Stimulated activated CD8-positive, alpha-beta memory T cell treated with anti-CD3 and anti-CD28 coated beads, Interleukin-4, amount 100 ng/mL, for 48 hours (primary cell): ENCODE measurements at regions not wholly inside any gene's neighbourhood (a gene's known extent, or its start where the extent isn't known, plus 50 kb on each side); places are given as distances from the start of the nearest gene placed in this dataset.

Source experiments
- DNase-seq: peaks from one replicate; pipeline ENCODE4 v3.0.0-alpha.2; 2020

DNA sequence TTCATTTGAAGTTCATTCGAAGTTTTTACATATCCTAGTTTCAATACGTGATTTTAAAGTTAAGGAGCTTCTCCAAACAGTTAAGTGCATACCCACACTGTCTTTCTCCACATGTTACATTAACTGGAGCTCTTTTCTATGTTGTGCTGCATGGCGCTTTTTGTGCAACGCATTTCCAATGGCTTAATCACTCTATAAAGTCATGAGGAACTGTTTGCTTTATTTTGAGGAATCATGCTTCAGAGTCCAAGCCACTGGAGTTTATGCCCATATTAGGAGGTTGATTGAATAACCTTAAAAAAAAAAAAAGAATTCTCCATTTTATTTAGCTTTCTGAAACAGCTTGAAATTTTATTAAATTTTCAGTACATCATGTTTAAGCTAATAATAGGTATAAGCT, 109.4 kb upstream of the MBNL1 start:
- DNase-seq, result no peak

DNA sequence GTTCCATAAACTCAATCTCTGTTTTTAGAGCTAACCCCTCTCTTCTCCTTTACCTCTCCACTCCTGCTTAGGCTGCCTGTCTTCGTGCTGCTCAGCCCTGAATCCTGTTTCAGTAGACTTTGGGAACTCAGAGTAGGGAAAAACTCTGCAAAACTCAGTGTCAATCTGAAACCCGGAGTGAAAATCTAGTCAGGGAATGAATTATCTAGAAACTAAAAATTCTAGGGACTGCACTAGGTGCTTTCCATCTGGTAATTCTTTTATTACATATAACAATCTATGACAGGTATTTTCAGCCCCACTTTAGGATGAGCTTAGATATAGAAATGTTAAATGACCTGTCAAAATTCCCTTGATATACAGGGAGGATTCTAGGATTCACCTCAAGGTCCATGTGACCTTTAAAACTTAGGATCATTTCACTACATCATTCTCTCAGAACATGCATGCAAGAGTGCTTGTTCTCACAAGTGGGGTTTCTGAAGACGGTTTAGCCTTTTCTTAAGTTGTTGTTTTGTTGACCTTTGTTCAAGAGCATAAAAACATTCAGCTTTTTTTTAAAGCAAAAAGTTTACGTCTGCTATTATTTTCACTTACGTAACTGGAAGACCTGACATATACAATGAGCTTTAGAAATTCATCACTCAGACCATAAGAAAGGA, 108.2 kb upstream of the MBNL1 start:
- DNase-seq, result no peak

DNA sequence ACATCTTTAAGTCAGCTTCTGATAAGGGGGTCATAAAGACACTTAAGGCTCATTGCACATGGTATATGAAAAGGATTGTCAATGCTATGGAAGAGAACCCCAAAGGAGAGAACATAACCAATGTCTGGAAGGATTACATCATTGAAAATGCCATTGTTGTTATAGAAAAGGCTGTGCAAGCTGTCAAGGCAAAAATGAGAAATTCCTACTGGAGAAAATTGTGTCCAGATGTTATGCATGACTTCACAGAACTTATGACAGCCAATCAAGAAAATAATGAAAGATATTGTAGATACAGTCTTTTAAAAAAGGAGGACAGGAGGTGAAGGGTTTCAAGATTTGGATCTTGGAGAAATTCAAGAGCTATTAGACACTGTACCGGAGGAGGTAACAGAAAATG, 96.3 kb upstream of the MBNL1 start:
- no peak for DNase-seq

DNA sequence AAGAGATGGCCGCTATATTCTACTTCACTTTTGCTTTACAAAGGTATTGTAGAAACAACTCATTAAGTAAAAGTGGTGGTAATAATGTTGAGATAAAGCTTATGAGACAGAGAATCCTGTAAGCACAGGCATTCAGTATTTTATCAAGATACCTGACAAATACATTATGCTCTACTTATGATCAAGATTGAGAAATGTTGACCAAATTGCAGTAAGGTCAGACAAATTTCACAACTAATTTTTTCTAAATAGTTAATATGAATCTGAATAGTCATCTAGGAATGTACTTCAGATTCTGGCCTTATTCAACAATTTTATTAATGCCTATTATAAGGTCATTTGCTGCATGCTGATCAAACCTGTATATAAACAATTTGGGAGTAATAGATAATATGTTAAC, 95.1 kb upstream of the MBNL1 start:
- DNase-seq, result no peak

DNA sequence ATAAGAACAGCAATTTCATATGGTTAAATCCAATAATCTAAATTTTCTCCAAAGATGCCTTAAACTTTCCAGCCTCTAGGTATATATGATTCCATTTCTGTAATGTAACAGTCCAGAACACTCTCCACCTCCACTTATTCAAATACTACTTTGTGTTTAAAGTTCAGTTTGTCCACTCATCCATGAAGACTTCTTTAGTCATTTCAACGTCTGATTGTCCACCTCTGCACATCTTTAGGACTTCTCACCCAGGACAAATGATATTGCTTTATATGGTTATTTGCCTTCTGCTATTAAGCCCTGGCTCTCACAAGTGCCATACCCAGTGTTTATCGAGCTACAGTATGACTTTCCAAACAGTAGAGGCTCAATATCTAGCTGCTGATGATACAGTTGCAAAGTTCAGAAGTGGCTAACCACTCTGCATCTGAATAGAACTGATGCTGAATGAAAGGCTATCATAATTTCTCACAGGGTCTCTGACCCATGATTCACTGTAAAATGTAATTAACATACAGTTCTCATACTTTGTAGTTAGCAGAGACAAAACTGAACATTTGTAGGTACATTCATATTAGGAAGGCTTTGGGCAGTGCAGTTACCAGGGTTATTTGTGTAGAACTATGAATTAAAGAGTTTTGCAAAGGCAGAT, 93.7 kb upstream of the MBNL1 start:
- no peak for DNase-seq

DNA sequence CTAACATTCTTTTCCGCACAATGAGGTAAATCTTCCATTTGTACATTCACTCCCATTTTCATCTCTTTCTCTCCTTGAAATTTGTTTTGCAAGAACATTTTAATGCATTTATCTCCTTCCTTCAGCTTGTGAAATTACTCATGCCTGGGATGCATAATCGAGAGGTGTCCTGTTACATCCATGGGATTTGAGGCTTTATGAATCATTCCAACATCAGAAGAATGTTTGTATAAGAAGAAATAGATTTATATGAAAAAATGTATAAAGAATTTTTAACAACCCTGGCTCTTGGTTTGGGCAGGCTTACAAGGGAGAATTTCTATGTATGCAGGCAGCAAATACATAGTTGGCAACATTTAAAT, 93.2 kb upstream of the MBNL1 start:
- no peak for DNase-seq

DNA sequence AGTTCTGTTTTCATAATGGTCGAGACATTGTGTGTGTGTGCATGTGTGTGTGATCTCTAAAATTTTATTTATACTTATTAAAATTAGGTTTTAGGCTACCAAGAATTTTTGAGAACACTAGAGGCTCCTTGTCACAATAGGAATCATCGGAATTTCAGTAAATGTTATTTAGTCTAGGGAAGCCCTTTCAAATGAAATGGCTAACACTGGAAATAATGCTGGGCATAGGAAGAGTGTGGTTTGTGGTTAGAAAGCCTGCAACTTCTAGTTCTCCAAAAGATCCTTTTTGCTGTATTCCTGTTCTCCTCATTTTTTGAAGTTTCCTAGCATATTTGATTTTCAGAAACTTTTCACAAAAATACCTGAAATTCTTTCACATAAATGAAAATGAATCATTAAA, 92.5 kb upstream of the MBNL1 start:
- no peak for DNase-seq

DNA sequence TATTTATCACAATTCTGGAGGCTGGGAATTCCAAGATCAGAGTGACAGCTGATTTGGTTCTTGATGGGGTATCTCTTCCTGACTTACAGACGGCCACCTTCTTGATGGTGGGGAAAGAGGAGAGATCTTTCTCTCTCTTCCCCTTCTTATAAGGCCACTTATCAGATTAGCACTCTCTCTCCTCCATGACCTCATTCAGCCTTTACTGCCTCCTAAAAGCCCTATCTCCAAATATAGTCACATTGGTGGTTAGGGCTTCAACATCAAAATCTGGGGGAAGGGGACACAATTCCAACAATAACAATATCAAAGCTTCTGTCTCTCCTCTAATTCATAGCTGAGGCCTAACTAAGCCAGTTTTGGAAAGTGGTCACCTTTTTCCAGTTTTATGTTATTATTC, 91.7 kb upstream of the MBNL1 start:
- no peak for DNase-seq

DNA sequence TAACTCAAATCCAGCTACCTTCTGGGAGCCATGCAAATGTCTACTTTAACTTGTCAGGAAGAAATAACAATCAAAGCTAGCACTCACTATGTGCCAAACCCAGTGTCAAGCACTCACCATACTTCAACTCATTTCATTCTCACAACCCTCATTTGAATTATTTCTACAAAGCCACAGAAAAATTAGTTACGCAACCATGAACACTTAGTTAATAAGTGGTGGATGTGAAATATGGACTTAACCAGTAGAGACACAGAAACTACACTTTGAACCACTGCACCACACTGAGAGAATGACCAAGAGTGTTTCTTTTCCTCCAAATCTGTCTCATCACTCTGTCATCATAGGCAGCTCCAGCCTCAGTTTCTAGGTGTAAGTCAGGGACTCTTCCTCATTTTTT, 91.0 kb upstream of the MBNL1 start:
- DNase-seq, result no peak

DNA sequence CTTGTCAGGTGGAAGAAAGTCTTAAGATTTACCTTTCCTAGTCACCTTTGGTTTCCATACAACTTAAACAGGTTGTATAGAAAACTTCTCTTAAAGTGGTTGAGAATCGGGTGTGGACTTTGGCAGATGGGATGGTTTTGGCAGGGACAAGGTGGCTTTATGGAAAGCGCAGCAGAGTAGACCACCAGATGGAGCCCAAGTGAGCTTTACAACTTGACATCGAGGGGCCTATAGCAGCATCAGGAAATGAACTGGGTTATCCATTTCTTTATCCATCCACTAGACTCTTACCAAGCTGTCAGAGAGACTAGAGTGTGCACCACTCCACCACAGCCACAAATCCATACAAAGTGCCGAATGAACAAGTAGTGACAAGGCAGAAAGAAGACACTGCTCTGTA, 85.3 kb upstream of the MBNL1 start:
- DNase-seq, result peak; percentile 62

DNA sequence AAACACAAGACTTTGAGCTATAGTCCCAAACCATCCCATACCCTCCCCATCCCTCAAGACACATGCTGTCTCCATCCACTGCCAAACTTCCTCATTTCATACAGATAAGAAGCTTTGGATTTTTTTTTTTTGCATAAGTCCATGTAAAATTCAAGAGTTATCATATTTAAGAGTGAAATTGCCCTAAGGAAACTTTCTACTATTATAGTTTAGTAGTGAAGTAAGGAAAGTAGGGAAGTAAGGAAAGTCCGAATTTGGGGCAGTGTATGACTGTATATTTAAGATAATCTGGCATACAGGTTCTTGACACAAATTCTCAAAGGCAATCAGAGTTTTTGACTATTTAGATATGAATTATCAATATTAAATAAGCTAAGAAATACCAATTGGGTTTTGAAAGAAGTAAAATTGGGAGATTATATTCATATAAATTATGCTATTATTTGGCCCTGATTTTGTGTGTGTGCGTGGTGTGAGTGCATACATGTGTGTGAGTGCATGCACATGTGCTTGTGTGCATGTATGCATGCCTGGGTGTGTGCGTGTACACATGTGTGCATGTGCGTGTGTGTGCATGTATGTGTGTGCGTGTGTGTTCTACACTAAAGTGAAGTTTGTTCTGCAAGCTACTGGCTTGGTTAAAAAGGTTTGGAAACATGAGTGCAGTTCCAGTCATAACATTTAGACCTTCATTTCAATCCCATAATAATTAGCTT, 83.6 kb upstream of the MBNL1 start:
- no peak for DNase-seq

DNA sequence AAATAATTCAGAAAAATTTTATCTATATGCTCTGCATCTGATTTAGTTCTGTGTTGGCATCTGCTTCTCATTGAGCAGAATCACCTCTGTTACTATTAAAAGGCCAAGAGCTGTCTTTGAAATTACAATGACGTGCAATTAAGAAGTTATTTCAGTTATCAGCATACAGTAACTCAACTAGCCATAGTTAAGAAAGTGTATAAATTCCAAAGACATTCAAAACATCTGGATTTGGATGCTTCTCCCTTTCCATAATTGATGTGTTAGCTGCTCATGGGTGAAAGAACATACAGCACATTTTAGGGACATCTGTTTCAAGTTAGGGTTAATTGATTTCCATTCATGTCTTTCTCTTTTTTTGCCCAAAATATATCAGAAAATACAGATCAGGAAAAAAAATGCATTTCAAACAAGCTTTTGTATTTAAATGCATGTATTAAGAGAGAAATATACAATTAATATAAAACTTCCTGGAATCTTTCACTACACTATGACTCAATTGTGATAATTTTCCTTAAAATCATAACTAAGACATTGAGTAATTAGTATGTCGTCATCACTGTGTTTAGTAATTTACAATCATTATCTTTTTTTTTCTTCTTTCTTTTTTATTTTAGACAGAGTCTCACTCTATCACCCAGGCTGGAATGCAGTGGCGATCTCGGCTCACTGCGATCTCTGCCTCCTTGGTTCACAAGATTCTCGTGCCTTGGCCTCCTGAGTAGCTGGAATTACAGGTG, 82.7 kb upstream of the MBNL1 start:
- DNase-seq, result no peak

DNA sequence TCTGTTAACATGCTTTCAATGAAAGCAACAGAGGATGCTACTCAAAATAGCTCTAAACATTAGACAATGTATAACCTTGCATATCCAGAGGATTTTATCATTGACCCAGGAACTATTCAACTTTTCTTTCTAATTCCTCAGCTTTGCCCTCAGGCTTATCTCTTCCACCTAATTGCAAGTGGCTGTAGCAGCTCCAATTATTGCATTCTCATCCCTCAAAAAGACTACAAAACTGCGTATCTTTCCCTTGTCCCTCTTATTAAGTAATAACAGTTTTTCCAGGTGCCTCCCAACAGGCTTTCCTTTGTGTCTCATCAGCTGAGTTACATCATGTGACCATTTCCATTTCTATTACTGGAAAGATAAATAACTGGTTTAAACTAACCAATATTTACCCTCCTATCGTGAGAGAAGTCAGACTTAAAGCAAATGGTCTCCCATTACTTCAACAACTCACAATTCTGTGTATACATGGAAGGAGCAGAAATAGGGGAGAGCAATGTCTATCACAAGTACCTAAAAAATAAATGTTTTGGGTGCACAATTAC, 78.0 kb upstream of the MBNL1 start:
- no peak for DNase-seq

DNA sequence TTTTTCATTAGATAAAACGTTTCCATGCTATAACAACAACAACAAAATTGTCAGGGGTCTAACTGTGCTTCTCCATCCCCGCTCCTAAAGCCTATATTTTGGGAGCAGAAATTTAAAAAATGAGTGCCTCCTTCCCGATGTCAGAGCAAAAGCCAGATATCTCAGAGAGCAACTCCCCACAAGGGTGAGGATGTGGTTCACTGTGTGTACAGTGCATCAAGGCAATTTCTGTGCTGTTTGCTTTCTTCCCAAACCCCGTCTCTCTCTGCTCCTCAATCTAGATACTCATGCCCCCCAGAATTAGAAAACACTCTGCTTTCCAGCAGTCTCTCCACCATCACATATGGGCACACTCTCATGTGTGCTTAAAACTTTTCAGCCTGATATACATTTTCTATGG, 76.7 kb upstream of the MBNL1 start:
- peak; percentile 29 for DNase-seq

DNA sequence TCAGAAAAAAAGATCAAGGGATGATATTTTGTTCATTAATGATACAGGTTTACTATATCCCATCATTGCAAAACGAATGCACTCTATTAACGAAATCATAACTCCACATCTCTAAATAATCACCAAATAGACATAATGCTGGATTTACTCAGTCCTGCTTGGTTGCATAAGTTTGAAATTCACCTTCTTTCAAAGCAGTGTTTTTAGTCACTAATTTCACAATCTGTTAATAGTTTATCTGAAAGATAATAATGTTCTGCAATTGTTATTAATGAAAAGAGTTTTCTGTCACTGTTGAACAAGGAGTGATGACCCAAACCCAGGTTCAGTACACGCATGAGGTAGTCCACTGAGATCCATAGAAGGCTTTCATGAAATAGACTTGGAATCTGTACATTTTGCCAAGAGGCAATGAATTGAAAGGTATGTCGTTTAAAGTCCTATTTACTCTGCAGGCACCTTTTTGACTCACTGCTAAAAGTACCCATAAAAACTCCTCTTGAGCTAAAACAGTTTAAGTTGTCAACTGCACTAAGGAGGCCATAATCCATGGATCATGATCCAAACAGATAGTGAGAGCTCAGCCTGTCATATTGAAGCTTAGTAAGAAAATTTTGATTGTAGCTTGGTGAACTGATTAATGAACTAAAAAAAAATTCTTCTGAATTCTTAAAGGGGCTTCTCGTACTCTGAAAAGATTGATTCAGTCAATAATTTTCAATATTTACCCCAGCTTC, 75.6 kb upstream of the MBNL1 start:
- no peak for DNase-seq

DNA sequence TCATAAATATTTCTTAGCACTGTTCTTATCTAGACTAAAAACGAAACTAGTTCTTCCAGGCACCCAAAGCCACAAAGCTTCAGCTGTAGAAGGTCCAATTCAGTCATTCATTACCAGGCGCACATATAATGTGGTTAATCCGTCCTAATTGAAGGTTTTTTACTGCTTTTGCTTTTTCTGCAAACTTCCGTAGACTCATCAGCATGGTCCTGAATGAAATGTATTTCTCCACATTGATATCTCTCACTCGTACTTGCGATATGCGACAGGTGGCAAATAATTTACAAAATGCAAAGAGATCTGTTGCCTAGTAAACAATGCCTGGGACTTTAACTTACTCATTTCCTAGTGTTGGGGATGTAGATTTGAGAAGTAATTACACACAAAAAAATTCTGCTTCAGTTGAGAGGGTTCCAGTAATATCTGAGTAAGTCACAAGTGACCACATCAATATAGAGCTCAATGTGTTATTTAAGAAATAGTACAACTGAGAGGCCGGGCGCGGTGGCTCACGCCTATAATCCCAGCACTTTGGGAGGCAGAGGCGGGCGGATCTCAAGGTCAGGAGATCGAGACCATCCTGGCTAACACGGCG, 75.0 kb upstream of the MBNL1 start:
- DNase-seq, result peak; percentile 41

DNA sequence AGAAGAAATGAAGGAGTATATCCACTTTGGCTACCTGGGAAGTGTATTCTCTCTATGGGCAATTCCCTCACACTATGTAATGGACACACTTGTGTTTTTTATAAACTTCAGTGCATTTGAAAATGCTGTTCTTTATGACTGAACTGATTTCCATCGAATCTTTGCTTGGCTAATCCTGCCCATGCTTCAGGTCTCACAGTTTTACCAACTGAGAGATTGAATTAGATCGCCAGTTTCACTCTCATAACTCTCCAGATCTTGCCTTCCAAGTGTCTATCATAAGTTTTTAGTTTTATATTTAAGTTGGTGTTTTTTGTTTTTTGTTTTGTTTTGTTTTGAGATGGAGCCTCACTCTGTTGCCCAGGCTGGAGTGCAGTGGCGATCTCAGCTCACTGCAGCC, 73.5 kb upstream of the MBNL1 start:
- no peak for DNase-seq

DNA sequence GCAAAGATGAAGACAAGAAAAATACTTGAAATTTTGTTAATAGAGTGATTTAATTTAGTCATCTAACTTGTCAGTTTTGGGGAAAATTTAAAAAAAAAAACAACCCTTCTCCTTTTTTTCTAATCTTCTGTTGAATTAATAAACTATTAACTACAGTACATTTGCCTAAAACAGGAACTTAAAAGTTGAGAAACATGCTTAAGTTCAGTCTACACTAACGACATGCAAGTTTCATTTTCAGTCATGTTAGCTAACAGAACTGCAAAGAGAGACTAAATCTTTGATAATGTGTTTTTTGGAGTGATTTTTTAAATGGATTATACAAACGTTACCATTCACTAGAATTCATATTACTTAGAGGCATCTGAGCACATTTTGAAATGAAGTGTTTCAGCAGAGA, 71.9 kb upstream of the MBNL1 start:
- no peak for DNase-seq

DNA sequence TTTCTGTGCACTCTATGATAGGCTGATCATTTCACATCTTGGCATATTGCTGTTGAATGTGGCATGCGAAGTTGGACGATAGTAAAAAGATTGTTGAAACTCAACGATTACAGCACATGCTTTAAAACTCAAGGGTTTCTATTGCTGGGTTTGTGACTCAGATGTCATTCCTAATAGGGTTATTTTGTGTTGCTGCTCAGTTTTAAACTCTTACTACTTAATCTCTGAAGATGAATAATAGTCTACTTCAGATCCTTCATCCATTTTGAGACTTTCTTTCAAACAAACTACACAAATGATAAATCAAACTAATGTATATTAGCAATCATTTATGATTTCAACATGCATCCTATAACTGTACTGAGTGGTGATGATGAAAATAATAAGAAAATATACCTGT, 71.3 kb upstream of the MBNL1 start:
- no peak for DNase-seq

DNA sequence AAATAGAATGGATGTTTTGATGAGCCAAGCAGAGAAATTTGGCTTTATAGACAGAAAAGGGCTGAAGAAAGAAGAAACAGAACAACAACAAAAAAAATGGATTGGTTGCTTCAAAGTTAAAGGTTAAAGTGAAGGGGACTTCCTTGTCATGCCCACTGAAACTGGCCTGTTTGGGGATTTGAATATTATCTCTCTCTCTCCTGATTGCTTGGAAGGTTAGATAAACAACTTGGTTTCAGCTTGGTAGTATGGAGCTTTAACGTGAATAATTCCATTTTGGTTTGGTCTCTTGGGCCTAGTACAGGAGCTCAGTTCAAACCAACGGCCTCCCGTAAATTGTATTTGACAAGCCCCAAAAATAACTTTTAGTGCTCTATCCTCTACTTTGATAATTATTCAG, 70.8 kb upstream of the MBNL1 start:
- DNase-seq, result no peak

DNA sequence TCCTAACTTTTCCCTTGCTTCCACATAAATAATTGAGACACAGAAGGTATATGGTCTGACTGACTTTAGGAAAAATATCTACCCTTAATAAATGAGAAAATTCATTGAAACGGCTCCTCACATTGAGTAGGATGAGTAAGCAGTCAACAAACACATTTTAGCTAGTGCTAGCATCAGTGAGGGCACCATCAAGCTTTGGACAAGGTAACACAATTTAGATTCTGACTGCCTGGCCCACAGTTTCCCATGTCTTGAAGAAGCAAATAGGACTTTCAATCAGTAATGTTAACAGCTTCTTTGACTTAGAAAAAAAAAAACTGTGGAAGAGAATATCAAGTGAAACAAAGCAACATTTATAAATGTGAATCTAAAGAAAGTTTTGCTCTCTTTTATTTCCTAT, 70.1 kb upstream of the MBNL1 start:
- DNase-seq, result no peak

DNA sequence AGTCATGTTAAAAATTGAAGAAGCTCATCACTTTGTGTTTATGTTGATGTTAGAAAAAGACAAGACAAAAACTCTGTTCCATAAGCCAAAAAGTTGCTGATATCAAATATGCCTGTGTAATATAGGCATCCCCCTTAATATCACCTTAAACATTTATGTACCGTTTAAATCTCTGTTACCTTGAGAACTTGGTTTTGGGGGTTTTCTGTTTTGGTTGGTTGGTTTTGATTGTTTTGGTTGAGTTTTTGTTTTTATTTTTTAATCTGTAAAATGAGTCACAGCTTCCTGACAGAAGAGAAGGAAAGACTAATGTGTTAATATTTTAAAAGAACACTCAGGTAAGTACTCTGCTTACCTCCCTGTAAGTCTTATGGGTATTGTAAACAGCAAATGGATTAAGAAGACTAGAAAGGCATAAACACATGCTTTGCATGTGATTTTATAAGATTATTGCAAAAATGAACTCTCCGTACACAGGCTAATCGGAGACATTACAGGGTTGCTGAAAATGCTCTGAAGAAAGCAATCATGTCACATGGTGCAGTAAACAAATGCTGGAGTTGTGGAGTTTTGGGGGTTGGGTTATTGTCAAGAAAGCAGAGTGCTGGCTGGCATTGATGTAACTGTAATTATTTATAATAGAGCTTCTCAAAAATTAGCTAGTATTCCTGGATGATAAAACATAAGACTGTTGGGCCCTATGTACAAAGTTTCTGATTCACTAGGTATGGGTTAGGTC, 69.5 kb upstream of the MBNL1 start:
- no peak for DNase-seq
